Right forelimb (tissue), 1 donor: ENCODE measurements at regions not wholly inside any gene's neighbourhood (a gene's known extent, or its start where the extent isn't known, plus 50 kb on each side); places are given as distances from the start of the nearest gene placed in this dataset.

Experiments used
- DNase-seq: peaks from one replicate; pipeline ENCODE4 v3.0.0-alpha.2; 2018

DNA sequence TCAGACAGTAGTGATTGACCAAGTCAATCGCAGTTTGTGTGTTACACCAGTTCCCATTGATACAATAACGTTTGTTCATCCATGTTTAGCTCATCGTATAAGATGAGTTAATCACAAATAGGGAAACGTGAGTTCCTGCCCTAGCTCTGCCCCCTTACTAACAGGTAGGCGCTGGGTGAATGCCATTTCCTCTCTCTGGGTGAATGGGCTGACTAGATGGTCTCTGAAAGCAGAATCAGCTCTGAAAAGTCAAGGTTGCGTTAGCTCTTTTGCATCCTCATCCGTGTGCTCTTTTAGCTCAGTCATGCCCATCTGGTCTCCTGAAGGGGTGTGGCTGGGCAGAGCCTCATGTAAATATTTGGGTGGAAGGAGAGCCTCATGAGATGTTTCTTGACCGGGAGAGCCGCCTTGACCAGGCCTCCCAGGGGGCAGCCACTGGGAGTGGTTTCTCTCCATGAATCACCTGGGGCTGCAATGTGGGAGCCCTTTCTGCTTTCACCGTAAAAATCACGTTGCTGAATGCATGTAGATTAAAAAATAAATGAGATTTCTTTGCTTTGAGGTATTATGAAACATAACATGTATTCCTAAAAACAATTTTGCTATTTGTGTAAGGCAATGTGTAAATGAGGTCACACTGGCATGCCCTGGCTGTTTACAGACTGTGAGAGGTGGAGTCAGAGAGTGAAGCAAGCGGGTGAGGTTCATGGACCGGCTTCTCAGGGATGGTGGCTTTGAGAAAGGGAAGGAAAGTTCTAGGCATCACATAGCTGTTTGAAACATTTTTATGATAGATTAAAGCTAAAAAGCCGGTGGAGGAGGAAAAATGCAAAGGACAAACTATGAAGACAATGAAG, 108.4 kb upstream of the RASGRP1 start:
- no peak for DNase-seq

- DNase-seq: no peak
Observed at GRCh38 chr15:38674448-38674847, 109.8 kb upstream of the RASGRP1 start.

GRCh38 chr15:38678281-38678680, 113.7 kb upstream of the RASGRP1 start:
- DNase-seq: no peak

GRCh38 chr15:38680775-38681174, 116.2 kb upstream of the RASGRP1 start:
- DNase-seq: no peak

GRCh38 chr15:38682363-38682762, 117.7 kb upstream of the RASGRP1 start:
- no peak for DNase-seq

GRCh38 chr15:38682861-38683260, 118.2 kb upstream of the RASGRP1 start:
- DNase-seq: no peak

- peak; percentile 55 for DNase-seq
Observed at GRCh38 chr15:38683382-38684242, 119.0 kb upstream of the RASGRP1 start.

- no peak for DNase-seq
Observed at GRCh38 chr15:38684440-38685010, 119.9 kb upstream of the RASGRP1 start.

GRCh38 chr15:38685686-38686339, 121.2 kb upstream of the RASGRP1 start:
- no peak for DNase-seq

DNA sequence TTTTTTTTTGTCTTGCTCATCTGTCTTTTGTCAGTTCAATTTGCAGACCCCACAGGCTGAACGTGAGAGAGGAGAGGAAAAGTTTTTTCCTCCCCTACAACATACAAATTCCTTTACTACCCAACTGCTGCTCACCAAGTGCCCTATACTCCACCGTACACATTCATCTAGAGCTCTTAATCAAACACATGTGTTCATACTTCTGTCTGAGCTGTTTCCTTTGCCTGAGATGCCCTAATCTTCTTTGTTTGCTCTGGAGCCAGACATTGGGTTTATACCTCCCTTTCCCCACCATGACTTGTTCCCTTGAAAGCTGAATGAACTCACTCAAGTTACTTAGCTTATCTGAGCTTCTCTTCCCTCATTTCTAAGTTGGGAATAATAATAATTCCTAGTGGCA, 122.7 kb upstream of the RASGRP1 start:
- DNase-seq: no peak

GRCh38 chr15:38687775-38688495, 123.3 kb upstream of the RASGRP1 start:
- DNase-seq: no peak

- DNase-seq: no peak
Observed at GRCh38 chr15:38688761-38689160, 124.1 kb upstream of the RASGRP1 start.

DNA sequence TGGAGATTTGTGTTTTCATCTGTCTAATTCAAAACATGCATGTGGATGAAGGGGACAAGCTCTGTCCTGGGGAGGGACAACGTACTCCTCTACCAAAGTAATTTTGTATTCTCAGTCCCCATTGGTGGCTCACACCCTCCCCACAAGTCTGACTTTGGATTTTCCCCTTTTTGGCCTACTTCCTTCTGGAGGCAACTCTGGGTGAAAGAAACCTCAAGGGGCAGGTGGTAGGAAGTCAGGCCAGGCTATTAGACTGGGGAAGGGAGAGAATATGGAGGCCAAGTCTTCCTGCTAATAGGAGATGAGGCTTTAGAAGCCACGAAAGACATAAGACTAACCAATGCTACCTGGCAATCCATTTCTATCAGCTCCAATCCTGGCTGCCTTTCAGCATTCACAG, 124.9 kb upstream of the RASGRP1 start:
- no peak for DNase-seq

GRCh38 chr15:38690216-38690615, 125.6 kb upstream of the RASGRP1 start:
- no peak for DNase-seq

GRCh38 chr15:38690719-38691332, 126.2 kb upstream of the RASGRP1 start:
- DNase-seq: peak; percentile 73

- no peak for DNase-seq
Observed at GRCh38 chr15:38691377-38691776, 126.8 kb upstream of the RASGRP1 start.

DNA sequence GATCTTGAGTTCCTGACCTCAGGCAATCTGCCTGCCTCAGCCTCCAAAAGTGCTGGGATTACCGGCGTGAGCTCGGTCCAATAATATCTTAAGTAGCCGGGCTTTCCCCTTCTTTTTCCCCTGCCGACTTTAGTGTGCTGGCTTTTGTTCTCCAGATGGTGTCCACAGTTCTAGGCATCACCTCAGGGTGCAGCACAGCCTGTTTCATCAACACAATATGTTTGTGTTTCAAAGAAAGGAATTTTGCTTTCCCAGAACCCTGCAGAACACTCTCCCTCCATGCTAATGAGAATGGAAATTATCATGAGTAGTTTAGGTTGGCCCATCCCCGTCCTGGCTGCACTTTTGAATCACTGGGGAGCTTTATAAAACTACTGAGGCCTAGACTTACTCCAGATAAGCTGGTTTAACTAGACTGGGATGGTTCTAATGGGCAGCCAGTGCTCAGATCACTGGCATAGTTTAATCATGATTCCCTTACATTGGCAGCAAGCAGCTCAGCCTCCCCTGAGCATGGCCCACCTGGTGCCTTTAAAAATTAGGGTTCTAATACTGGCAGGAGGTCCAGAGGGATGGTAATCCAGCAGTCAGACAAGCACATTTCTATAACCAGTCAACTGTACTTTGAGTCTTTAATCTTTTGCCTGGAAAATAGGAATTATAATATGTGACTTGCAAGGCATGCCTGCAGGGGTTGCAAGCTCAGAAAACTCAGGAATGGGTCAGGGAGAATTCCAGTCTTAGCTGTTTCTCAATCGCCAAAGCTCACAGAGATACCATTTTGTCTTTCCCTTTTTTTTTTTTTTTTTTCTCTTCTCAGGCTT, 127.6 kb upstream of the RASGRP1 start:
- DNase-seq: no peak

GRCh38 chr15:38692789-38693062, 128.1 kb upstream of the RASGRP1 start:
- DNase-seq: no peak

- DNase-seq: no peak
Observed at GRCh38 chr15:38695249-38696108, 130.9 kb upstream of the RASGRP1 start.

DNA sequence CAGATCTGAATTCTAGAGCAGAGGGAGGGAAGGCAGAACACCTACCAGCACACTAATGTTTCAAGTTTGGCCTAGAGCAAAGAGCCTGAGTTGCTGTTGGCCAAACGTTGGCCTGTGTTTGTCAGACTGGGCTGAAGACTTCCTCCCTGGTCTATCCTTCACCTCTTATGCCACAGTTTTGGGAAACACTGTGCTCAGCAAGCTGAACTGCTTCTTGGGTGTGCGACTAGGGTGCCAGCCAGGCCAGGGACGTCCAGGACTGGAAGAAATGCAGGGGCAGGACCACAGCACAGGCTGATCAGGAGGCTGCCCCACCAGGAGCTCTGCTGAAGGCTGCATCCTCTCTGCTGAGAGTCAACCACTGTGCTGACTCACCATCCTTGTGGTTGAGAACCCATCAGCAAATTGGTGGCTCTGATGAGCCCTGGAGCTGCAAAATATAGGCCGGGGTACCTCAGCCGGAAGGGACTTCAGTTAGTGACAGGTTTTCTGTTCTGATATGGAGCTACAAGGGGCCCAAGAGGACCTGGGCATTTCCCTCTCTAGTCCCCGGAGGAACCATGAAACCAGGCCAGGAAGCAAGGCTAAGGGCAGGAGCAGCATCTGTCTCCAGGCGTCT, 131.6 kb upstream of the RASGRP1 start:
- DNase-seq: no peak
